Stimulated activated CD4-positive, alpha-beta T cell treated with anti-CD3 and anti-CD28 coated beads, Interleukin-4, amount 100 ng/mL, for 4 hours (primary cell): ENCODE measurements at regions not wholly inside any gene's neighbourhood (a gene's known extent, or its start where the extent isn't known, plus 50 kb on each side); places are given as distances from the start of the nearest gene placed in this dataset.
"Not testable (repeated sequence)": the region's sequence is repeated elsewhere in the genome, so short reads cannot be mapped to it uniquely, and the experiment has no call there.

Source experiments
- DNase-seq, 2 experiments: peaks; one replicate each; pipeline ENCODE4 v3.0.0-alpha.2; 2020

DNA sequence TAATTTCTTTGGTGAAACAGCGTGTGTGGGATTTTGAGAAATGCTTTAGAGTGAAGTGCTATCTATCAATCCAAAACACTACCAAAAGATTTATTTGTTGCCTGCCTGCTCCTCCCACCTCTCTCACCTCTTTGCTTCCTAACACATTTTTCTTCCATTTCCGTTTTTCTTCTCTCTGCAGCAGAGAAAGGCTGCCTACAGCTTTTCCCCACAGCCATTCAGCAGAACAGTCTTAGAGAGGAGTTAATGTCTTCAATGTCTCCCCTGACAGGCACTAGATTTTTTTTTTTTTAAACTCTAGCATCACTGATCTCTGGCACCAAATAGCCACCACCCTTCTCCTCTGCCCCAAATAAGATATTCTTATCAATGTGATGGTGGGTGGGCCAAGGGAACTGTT lies 327.8 kb upstream of the MAN1A1 start:
- no peak for DNase-seq

DNA sequence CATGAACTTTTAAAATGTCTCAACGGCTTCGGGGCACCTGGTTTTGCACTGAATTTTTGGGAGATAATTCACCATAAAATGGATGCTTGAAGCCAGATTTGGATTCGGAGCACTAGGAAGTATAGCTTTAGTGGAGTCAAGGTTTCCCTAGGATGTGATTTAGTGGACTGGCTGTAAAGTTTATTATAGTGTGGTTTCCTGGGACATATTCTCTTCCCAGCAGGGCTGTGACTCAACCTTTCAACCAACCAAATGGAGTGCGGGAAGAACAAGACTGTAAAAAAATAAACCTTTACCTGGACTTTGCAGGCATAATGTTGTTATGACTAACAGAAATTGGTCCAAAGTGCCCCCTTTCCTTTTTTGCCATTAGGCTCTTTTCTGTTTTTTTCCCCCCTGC lies 327.4 kb upstream of the MAN1A1 start:
- no peak for DNase-seq

DNA sequence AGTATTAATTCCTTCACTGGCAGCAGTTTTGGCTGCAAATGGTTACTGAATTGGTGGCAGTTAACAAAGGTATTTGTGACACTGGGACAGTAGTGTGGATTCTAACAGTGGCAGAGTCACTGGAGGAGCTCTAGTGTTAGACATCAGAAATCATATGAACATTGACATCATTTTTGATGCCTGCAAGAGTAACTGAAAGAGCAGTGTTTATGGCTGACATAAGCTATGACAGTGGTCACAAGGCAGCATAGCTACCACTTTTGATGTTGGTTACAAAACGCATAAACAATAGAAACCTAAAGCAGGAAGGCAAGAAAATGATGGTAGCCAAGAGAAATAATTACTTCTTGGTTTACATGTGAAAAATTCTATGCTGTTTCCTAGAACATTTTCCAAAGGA lies 326.7 kb upstream of the MAN1A1 start:
- DNase-seq: no peak

DNA sequence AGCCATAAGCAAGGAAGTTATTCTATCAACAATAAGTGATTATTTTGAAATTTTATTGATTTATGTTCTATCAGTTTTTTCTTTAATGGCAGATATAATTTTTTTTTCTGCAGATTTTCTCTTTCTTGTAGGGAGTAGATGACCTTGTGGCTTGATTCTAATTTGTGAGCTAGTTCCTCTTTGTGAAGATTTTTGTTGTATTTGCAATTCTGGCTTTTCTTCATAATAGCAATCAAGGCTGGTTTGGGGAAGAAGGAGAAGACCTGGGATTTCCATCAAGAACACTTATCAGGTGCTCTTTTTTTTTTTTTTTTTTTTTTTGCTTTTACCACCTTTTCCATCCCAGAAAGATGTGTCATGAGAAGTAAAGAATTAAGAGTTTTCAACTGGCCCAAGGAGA lies 324.2 kb upstream of the MAN1A1 start:
- DNase-seq: no peak

DNA sequence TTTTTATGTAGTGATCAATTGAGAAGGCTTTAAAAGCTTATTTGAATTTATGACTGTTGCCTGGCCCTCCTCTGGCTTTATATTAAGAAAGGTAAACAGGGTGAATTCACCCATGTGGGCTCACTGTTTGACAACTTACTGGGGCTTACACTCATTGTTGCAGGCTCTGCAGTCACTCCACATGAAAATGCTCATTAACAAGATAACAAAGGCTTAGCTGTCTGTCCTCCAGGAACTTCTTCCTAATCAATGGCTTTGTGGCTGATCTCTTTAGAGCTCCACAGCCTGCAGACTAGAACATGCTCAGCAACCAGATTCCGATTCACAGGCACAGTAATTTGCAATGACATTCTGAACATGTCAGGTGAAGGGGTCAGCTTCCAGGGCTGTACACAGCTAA lies 323.2 kb upstream of the MAN1A1 start:
- no peak for DNase-seq

DNA sequence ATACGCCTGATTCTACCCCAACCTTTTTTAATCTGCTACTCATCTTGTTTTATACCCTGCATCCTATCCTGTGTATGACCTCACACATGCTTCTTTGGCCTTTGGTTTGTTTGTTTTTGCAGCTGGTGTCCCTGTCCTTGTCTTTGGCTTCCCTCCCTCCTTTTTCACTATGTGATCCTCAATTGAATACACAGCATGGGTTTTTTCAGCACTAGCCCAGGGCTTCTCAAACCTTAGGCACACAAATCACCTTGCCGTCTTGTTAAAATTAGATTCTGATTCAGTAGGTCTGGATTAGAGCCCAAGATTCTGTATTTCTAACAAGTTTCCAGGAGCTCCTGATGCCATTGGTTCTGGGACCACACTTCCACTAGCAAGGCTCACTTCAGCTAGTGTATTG lies 321.5 kb upstream of the MAN1A1 start:
- no peak for DNase-seq

DNA sequence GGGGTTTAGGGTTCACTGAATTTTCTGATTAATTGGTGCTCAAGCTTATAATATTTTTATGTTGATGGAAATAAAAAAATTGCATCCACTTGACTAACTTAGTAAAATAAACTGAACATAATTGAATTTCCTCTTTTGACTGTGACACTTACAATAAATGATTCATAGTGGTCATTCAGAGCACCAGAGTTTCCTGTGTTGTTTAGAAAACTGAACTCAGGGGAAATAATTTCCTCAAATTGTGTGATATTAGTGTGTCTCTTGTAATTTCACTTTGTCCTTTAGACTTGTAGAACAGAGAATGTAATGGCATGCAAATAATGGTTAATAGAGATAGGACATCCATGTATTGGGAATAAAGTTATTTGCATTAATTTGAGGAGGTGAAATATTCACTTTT lies 319.7 kb upstream of the MAN1A1 start:
- DNase-seq: no peak

DNA sequence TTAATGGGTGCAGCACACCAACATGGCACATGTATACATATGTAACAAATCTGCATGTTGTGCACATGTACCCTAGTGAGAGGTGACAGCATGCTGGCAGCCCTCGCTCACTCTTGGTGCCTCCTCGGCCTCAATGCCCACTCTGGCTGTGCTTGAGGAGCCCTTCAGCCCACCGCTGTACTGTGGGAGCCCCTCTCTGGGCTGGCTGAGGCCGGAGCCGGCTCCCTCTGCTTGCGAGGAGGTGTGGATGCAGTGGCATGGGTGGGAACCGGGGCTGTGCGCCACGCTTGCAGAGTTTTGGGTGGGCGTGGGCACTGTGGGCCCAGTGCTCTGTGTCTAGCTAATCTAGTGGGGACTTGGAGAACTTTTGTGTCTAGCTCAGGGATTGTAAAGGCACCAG lies 315.9 kb upstream of the MAN1A1 start:
- DNase-seq: not testable (repeated sequence)

DNA sequence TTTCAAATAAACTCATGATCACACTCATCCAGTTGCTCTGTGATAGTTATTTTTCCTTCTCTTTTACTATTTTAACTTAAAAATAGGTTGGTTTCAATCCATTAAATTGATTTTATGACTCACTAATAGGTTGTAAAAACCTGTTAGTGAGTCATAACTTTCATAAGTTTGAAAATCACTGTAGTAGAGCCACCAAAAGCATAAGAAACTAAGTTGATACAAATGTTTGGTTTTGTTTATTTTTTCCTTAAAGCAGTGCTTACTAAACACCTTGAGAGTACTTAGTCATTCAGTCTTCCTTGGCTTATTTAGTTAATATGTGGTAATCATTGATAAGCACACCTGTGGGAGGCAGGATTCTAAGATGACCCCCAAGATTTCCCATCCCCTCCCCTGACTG lies 312.1 kb upstream of the MAN1A1 start:
- no peak for DNase-seq

DNA sequence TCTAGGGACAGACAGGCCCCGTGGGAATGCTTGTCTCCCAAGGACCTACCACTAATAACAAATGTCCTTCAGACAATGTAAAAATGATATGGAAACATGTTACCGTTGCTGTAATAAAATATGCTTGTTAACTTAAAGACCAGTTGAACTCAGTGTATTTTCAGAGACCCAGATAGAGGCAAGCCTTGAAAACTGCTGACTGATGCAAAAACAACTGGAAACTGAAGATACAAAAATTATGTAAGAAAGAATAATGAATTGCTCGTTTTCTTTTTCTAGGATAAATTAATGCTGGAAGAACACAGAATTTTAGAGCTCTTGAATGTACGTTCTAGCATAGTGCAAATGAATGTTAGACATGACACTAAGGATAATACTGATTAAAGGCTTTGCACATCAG lies 311.5 kb upstream of the MAN1A1 start:
- no peak for DNase-seq

DNA sequence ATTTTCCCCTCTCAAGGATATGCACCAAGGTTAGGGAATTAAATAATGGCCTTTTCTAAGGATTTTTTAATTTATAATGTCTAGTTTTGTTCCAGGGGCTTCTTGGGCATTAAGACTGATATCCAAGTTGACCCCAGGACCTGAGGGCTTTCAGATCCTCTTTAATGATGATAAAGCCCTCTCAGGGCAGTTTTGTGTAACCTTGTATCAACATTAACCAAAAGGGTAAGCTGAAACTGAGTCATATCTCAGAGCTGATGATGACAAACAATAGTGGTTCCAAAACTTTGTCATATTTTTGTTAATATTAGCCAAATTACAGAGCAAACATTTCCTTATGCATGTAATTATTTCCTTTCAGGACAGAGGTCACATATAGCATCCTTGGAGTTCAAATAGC lies 309.4 kb upstream of the MAN1A1 start:
- no peak for DNase-seq

DNA sequence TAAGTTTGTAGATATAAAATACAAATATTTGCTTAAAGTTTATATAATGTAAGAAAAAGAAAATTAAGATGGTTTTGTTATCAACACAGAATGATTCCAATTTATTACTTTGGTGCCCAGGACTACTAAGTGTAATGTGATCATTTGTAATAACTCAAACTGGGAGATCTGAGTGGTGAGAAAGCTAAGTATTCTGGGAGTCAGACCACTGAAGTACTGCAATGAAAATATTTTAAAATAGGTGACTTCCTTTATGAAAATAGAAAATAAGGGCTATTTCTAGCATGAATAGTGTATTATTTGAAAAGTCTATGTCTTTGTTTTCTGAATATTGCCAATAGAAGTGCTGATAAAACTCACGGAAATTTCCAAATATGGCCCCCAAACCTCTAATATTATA lies 305.6 kb upstream of the MAN1A1 start:
- no peak for DNase-seq

DNA sequence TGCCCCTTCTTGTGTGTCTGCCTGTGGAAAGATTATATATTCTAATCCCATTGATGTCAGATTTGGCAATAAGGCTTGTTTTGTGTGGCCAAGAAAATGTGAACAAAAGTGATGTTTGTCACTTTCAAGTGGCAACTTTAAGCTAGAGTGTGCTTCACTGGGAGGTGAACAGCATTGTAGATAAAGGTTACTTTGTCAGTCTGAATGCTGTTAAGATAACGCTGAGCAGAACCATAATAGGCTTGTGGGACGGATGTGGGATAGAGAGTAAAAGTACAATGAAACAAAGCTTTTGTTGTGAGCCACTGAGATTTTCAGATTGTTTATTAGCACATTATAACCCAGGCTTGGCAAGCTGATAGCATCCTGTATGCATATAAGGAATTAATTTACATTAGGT lies 303.8 kb upstream of the MAN1A1 start:
- no peak for DNase-seq

DNA sequence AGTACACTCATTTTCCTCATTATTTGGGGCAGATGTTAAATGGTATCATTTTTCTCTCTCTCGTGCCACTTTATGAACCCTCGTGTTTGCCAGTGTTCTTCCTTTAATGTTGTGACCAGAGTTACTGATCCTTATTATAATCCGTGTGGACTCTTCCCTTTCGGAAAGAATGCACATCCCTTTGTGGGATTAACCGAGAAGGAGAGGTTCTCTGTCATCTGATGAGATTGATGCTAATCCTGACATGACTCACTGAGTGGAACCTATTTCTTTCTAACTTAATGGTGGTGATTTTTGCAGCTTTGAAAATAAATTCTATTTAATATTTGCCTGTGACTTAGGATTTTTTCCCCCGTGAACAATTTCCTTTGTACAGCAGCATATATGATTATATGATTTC lies 300.0 kb upstream of the MAN1A1 start:
- DNase-seq: no peak

DNA sequence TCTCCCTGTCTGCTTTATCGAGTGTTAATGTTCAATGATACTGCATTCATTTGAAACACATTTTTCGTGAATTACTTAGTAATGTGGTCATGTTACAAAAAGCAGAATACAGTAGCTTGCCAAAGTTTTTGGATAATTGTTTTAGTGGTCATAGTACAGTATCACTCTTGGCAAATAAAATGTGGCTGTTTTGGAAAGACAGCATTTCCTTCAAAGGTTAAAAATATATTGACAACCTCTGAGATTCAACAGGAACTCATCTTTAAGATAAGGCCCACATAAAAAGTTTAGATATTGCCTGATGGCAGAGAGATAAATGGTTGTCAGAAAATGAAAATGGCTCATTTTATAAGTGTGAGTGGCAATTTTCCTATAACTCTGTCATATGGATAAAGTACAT lies 297.7 kb upstream of the MAN1A1 start:
- DNase-seq: no peak

DNA sequence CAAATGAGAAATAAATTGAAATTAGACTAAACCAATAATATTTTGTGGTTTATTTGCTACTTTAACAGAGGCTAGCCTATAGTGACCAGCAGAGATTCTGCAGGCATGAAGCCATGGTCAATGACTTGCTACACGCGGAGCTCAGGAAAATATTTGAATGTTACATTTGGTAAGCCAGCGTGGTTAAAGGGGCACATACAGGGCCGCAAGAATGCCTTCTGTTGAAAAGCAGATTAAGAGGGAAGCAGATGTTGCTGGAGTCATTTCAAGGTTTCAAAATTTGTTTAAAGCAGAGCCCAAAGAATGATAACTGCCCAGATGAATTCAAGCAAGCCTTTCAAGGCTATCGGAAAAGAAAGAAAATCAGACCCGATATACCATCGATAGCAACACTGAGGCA lies 294.3 kb upstream of the MAN1A1 start:
- DNase-seq: no peak

DNA sequence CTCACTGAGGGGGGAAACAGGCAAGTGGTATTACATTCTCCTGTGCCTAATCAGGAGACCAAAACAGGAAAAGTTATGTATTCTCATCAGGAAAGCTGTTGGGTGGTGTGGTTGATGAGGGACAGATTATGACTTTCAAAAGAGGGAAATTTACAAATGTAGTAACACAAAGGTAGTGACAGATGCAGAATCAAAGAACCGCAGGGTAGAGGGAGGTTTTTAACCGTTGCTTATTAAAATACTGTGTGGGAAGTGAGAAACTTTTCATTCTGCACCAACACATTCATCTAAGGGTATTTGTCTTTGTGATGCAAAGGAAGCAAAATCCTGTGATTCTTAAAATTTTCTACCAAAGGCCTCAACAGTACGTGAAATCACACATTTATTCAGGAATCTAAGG lies 288.2 kb upstream of the MAN1A1 start:
- DNase-seq: no peak

DNA sequence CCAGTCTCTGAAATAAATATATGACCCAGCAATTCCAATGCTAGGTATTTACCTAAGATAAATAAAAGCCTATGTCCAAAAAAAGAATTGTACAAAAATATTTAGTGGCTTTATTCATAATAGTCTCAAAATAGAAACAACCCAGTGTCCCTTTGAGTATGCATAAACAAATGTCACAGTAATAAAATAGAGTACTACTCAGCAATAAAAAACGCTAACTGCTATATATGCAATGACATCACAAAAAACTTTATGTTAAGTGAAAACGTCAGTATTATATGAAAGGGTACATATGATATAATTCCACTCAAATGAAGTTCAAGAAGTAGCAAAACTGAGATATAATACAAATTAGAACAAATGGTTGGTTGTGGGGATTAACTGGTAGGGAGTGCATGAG lies 286.5 kb upstream of the MAN1A1 start:
- DNase-seq: no peak

DNA sequence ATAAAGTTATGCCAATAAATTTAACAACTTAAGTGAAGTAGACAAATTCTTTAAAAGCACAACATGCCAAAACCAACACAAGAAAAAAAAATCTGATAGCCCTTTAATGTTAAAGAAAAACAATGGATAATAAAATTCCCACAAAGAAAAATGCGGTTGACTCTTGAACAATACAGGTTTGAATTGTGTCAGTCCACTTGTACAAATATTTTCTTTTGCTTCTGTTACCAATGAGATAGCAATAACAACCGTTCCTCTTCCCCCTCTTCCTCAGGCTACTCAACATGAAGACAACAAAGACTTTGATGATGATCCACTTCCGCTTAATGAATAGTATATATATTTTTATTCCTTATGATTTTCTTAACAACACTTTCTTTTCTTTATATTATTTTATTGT lies 283.9 kb upstream of the MAN1A1 start:
- no peak for DNase-seq

DNA sequence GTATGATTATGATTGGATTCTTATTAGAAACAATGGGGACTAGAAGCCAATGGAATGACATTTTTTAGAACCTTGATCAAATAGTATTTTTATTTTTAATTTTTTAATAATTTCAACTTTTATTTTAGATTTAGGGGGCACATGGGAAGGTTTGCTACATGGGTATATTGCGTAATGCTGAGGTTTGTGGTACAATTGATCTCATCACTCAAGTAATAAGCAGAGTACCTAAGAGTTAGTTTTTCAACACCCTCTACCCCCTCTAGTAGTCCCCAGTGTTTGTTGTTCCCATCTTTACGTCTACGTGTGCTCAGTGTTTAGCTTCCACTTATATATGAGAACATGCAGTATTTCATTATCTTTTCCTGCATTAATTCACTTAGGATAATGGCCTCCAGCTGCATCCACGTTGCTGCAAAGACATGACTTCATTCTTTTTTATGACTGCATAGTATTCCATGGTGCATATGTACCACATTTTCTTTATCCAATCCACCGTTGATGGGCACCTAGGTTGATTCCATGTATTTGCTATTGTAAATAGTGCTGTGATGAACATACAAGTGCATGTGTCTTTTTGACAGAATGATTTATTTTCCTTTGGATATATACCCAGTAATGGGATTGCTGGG lies 281.1 kb upstream of the MAN1A1 start:
- no peak for DNase-seq

DNA sequence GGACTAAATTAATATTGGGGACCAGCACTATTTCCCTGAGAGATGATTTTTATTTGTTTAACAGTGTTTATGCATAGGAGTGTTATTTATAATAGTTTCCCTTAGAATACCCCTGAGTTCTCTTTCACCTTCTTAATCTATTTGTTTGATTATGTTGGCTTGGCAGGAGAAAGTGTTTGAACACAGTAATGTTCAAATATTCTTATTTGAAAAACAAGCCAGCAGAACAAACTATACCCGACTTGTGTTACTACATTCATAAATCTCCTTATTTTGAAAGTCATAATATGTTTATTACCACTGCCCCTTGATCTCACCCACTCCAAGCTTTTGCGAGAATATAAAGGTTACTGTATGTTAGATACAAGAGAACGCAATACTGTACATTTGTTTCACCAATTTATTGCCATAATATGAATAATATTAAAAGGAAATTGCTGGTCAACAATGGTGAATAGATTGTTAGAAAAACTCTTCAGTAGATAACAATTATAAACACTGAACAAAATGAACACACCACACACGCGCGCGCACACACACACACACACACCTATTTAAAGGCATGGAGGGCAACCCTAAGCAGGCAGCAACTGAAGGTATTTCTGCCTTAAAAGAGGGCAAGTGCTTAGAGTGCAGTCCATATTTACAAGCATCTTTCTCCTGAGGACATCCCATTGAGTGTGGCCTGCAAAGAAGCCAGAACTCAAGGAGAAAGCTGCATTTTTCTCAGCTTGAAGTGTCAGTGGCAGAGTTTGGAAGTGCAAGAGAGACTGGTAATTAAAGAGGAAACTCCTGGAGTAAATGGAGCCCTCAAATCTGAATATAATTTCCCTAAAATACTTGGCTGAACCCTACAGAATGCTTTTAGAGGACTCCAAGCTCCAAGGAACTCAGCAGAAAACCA lies 279.4 kb upstream of the MAN1A1 start:
- no peak for DNase-seq

DNA sequence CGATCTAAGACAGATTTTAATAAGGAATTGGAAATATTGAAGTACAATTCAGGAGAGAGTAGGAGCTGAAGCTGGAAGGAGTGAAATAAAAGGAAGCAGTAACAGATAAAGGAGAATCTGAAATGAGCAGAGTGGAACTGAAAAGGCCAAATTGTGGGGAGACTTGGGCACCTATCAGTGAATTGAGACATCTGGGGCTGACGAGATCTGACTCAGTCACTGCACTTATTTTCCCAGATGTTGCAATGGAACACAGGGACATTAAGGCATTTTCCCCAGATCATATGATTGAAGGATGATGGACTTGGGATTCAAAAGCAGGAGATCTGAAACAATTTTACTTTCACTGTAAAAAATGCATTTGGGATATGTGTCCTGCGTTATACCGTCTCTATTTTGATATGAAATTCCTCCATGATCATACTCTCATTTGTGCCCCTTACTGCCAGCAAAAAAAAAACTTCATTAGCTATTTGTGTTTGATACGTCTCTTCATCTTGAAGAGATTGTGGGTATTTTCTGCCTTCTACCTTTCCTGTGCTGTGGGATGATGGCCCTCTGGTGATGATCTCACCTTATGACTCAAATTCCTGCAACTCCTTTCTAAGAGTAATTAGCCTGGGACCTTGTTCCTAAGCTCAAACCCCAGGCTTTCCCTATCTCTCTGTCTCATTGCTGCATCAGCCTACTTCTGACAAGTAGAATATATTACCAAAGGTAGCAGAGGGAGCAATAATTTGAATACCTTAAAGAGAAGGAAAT lies 278.5 kb upstream of the MAN1A1 start:
- no peak for DNase-seq

DNA sequence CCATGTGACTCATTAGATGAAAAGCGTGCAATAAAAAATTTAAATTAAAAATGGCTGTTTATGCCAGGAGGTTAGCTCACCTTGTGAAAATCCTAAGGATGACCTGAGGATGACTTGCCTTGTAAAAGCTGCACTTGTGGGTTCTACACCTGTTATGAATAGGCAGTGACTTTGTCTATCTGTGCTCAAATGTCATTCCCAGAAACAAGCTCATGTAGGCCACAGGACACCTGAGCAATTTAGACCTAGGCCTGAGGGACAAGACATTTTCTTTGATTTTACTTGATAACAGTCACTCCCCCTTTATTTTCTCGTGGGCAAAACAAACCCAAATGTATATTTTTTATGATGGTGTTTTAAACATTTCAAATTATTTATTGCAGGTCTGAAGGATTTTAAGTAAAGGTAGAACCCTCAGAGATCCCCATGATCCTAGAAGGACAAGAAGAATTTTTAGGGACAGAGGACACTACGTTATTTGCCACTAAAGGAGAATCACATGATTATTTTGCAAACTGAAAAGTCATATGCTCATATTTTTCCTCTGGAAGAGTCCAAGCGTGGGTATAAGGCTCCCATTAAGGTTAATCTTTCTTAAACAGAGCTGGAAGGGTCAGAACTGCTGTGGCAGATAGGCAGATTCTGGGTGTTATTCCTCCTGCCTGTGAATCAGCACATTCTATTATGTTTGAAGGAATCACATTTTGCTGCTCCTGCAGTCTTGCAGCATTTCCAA lies 277.5 kb upstream of the MAN1A1 start:
- DNase-seq: no peak
